NCI-H748 (cell line): ENCODE measurements at regions not wholly inside any gene's neighbourhood (a gene's known extent, or its start where the extent isn't known, plus 50 kb on each side); places are given as distances from the start of the nearest gene placed in this dataset.
A peak's percentile ranks its signal among the peaks of the same experiment; 100 is the strongest.

Experiments
- DNase-seq: peaks from one replicate; lab custom pipeline; 2025; ENCODE audit not compliant: unreplicated experiment; lab: John Stamatoyannopoulos, UW

DNA sequence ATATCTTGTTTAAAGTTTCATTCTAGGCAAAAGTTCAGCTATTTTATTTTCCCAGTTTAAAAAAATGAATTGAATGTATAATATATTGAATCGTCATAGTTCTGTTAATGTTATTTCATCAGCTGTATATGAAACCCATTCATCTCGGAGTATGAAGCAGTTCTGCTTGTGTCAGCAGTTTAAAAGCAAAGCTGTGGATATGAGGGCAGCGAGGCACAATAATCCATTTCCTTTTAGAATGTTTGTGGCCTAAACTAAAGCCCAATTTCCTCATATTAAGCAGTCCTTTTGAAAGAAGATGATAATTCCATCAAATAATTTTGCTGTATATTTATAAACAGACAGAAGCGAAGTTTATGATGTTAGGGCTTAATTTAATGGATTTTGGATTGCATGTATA is 300.1 kb downstream of the SAMD5 start:
- DNase-seq = no peak

DNA sequence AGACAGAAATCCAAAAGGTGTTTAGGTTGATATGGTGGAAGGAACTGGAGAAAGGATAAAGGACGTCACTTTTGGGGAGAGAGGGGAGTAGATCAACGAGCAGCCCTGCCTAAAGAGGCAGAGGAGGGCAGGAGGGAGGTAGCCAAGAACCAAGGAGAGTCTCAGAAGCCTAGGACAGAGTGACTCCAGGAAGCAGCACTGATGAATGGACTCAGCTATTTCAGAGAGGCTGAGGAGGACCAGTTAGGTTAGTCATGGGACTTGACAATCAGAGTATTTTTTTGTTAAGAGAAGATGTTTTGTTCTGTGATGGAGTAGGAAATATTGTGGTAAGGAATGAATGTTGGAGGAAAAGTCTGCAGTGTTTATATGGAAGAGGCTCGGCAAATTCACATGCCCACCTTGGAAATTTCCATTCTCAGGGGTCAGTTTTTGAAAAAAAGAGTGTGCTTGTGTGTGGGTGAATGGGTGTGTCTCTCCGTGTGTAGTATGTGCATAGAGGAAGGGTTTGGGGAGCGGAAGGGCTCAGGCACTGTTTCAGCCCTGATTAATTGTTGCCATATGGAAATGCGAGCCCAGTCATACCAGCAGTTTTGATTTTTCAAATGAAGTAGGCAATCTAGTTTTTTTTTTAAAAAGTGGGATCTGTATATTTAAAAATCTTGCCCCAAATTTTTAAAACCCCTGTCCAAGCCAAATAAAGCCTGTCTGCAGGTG is 303.6 kb downstream of the SAMD5 start:
- DNase-seq = no peak

- no peak for DNase-seq
These were observed 308.7 kb downstream of the SAMD5 start for GRCh38 chr6:147817042-147817689.

- DNase-seq = peak; percentile 88
These were observed 312.0 kb downstream of the SAMD5 start for GRCh38 chr6:147820520-147820919.

GRCh38 chr6:147821295-147821897 is 312.9 kb downstream of the SAMD5 start:
- DNase-seq = no peak

DNA sequence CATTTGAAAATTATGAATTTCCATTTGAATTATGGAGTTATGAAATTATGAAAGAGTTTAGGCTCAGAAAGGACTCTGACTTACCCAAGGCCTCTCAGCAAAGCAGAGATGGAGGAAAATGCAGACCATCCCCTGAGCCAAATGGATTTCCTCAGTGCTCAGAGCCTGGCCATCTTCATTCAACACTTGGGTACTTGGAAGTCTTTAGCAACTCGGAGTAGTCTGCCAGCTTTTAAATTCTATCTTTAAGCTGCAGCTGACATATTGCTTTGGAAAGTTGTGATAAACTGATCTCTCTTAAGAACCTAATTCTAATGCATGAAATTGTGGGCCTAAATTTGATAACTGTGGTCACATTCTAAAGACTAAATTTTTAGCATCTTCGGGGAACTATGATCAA is 315.4 kb downstream of the SAMD5 start:
- no peak for DNase-seq

- peak; percentile 98 for DNase-seq
These were observed 317.4 kb downstream of the SAMD5 start for GRCh38 chr6:147825848-147826247.

- peak; percentile 89 for DNase-seq
These were observed 318.2 kb downstream of the SAMD5 start for GRCh38 chr6:147826698-147827097.

GRCh38 chr6:147829418-147829817 is 320.9 kb downstream of the SAMD5 start:
- DNase-seq = no peak

DNA sequence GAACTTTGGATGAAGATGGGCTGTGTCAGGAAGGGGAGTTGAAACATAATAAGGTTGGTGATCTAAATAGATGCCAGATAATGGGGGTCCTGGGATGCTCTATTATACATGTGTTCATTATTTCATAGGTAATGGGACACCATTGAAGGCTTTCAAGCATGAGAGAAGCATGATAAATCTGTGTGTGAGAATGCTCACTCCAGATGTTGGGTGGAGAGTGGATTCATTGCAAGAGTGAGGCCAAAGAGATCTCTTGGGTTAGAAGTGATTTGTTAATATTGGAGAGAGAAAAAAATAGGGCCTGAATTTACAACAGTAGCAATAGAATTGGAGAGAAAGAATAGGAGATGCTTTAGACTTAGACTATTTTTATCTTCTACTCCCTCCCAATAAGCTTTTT is 321.3 kb downstream of the SAMD5 start:
- DNase-seq = no peak

DNA sequence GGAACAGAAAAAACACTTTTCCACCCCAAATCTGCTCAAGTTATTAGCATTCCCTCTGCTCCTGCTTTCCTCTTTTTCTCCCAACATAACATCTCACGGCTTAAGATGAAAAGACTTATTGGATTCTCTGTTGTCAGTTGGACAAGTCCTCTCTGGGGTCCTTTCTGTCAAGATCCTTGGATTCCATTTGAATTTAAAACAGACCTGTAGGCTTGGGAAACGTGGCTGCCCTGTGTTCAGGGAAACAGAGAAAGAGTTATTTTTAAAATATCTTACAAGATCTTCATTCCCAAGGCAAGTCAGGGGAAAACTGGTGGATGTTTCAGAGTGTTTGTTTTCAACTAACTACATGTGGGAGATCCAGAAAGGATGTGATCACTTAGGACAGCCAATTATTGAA is 322.9 kb downstream of the SAMD5 start:
- no peak for DNase-seq

GRCh38 chr6:147833607-147834006 is 325.1 kb downstream of the SAMD5 start:
- DNase-seq = no peak

GRCh38 chr6:147834084-147834776 is 325.7 kb downstream of the SAMD5 start:
- DNase-seq = no peak

DNA sequence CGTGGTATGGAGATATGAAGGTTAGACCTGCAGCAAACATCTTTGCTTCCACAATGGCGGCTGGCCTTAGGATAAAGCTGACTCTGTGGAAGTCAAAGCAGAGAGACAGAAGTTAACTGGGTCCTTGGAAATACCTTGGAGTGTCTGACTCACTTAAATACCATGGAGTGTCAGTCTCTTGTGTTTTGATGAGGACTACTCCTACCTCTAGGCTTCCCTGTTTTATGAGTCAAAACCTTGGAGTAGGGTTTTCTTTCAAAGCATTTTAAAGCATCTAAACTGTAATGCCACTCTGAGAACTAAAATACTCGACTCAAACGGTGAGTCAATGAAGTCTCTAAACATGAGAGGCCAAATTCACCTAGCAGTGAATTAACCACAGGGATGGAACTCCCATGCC is 329.1 kb downstream of the SAMD5 start:
- no peak for DNase-seq

GRCh38 chr6:147839708-147840610 is 331.5 kb downstream of the SAMD5 start:
- peak; percentile 86 for DNase-seq

- DNase-seq = peak; percentile 93
These were observed 333.2 kb downstream of the SAMD5 start for GRCh38 chr6:147841547-147842148.

GRCh38 chr6:147849401-147850330 is 341.2 kb downstream of the SAMD5 start:
- no peak for DNase-seq

GRCh38 chr6:147852772-147853171 is 344.3 kb downstream of the SAMD5 start:
- no peak for DNase-seq

DNA sequence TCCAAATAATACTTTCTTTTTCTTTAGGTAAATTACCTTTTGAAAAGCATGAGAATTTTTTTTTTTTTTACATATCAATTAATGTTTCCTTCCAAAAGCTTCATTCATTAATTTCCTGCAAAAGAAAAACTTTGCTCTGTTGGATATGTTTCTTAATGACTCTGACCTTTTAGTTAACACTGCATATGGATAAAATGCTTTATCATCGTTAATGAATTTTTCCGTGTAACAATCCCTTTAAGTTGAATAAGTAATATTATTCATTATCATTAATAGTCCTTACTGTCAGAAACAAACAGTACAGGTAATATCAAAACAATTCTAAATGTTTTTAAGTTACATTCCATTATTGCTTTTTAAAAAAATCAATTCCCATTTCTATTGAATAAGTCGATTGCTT is 345.1 kb downstream of the SAMD5 start:
- no peak for DNase-seq
